Stimulated activated CD4-positive, alpha-beta T cell treated with anti-CD3 and anti-CD28 coated beads, Interleukin-4, amount 100 ng/mL, for 4 hours (primary cell): ENCODE measurements at regions not wholly inside any gene's neighbourhood (a gene's known extent, or its start where the extent isn't known, plus 50 kb on each side); places are given as distances from the start of the nearest gene placed in this dataset.
"Not testable (repeated sequence)": the region's sequence is repeated elsewhere in the genome, so short reads cannot be mapped to it uniquely, and the experiment has no call there.

Experiments
- DNase-seq, 2 experiments: peaks; one replicate each; pipeline ENCODE4 v3.0.0-alpha.2; 2020

DNA sequence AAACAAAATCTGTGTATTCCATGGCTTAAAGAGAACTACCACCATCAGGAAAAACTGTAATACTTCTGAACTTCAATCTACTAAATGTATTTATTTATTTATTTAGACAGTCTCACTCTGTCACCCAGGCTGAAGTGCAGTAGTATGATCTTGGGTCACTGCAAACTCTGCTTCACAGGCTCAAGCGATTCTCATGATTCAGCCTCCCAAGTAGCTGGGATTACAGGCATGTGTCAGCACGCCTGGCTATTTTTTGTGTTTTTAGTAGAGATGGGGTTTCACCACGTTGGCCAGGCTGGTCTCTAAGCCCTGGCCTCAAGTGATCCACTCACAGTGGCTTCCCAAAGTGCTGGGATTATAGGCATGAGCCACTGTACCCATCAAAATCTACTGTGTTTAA is 202.3 kb upstream of the POU1F1 start:
- DNase-seq, result no peak

DNA sequence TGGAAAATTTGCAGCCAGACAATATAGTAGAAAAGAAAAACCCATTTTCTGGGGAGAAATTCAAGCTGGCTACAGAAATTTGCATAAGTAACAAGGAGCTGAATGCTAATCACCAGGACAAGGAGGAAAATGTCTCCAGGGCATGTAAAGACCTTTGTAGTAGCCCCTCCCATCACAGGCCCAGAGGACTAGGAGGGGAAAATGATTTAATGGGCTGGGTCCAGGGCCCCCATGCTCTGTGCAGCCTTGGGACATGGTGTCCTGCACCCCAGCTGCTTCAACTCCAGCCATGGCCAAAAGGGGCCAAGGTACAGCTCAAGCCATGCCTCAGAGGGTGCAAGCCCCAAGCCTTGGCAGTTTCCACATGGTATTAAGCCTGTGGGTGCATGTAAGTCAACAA is 197.6 kb upstream of the POU1F1 start:
- DNase-seq, result no peak

- no peak for DNase-seq
Measured at GRCh38 chr3:87468938-87469337, 192.6 kb upstream of the POU1F1 start.

GRCh38 chr3:87468235-87468634 is 191.9 kb upstream of the POU1F1 start:
- no peak for DNase-seq

GRCh38 chr3:87462228-87462627 is 185.8 kb upstream of the POU1F1 start:
- no peak for DNase-seq

GRCh38 chr3:87461443-87461842 is 185.1 kb upstream of the POU1F1 start:
- DNase-seq, result no peak

DNA sequence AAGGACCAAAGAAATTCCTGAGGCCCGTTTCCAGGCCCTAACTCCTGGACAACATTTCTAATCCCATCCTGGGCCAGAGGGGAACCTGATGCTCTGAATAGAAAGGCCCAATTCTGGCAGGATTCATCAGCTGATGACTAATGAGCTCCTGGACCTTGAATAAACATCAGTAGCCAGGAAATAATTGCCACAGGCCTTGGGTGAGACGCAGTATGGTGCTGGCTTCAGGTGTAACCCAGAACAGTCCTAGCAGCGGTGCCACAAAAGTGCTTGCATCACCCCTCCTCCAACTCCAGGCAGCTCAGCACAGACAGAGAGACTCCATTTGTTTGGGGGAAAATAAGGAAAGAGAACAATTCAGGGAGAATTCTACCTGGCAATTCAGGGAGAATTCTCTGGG is 184.7 kb upstream of the POU1F1 start:
- no peak for DNase-seq

GRCh38 chr3:87448558-87448957 is 172.2 kb upstream of the POU1F1 start:
- DNase-seq, result no peak

GRCh38 chr3:87446849-87447387 is 170.5 kb upstream of the POU1F1 start:
- DNase-seq, result no peak

- no peak for DNase-seq
Measured at GRCh38 chr3:87442470-87442869, 166.1 kb upstream of the POU1F1 start.

DNA sequence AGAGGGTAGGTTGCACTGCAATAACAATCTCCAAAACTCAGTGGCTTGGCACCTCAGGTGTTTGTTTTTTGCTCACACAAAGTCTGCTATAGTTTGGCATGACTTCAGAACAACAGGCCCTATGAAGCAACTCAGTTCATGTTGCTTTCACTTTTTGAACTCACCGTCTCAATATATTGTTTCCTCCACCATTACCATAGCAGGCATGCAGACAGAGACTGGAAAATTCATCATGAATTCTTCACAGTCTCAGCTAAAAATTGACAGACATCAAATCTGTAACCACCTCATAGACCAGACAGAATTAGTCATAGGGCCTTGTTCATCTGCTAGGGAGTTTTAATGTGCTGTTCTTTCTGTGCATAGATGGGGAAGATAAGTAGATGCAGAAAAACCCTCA is 161.4 kb upstream of the POU1F1 start:
- no peak for DNase-seq

GRCh38 chr3:87436781-87437543 is 160.6 kb upstream of the POU1F1 start:
- DNase-seq, result no peak

DNA sequence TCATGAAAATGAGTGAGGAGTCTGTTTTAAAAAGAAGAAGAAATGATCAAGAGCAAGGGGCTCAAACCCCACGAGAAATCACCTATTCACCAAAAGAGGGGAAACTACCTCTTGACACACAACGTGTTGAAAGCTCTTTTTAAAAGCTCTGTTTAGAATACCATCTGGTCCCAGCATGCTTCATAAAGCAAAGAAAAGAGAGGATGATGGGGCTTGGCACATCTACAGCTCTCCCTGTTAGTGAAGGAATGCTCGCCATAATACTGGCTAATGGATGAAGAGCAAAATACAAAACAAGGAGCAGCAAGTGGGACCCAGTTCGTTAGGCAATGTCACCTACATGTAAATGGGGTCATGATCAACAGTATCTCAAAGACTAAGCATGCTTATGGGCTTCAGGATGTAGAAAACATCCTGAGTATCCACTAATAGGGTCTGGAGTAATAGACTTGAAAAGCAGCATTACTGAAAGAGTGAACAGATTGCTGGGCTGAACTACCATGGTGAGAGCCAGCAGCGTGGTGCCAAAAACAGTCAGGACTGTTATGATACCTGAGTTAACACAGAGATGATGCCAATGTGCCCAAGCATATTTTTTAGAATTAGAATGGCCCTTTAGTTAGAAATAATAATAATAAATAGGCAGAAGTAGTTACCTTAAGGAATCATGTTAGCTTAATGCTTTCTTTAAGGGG is 159.7 kb upstream of the POU1F1 start:
- no peak for DNase-seq

- DNase-seq, result not testable (repeated sequence)
Measured at GRCh38 chr3:87433445-87433844, 157.1 kb upstream of the POU1F1 start.

GRCh38 chr3:87426918-87427317 is 150.5 kb upstream of the POU1F1 start:
- DNase-seq, result no peak

DNA sequence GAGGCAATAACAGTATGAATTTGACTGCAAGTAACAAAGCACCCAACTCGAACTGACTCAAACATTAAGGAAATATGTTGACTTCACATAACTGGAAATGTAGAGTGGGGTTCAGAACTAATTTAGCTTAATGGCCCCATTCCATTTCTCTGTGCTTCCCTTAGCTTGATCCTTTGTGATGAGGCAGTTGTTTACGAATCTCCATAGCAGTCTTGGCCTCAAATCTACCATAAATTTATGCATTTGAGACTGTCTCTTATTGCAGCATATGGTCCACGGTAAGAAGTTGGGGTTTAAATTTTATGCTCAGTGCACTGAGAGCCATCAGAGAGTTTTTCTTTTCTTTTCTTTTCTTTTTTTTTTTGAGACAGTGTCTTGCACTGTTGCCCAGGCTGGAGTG is 148.7 kb upstream of the POU1F1 start:
- DNase-seq, result no peak

DNA sequence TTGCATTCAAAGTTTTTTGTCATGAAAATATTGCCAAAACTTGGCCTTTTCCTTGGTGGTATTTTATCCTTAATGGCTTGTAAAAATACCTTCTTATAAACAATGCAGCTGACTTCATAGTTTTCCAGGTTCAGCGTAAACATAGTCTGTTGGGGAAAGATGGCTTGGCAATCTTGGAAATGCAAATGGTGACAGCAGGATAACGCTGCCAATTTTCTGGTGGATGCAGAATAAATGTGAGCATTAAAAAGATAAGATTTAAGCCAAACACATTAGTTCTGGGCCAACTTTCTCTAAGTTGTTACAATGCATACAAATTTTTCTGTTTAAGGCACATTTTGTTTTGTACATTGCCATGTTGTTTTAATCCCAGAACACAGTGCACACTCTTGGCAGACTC is 147.0 kb upstream of the POU1F1 start:
- DNase-seq, result no peak

- DNase-seq, result no peak
Measured at GRCh38 chr3:87422333-87422732, 145.9 kb upstream of the POU1F1 start.

DNA sequence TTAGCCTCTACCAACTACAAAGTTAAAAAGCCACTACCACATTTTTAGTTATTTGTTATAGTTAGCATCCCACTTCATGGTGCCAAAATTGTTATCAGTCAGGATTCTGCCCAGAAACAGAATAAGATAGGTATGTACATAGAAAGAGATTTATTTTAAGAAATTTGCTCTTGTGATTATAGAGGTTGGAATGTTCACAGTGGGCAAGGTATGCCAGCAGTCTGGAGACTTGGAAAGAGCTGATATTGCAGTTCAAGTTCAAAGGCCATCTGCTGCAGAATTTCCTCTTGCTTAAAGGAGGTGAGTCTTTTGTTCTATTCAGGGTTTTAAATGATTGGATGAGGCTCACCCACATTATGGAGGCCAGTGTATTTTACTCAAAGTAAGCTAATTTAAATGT is 143.8 kb upstream of the POU1F1 start:
- DNase-seq, result no peak

DNA sequence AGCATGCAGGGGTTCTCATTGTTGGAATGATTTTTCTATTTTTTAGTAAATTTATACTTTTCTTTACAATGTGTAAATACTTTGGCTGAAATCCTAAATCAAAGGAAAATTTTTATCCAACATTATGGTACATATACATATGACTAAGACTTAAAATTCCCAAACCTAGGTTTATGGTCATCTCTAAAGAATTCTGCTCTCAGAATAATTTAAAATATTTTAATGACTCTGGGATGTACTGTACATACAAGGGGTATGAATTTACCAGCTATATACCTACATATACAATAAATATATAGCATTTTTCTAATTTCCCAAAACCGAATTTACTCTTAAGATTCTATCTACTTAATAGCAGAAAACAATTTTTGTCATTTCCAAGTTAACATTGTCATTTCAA is 137.9 kb upstream of the POU1F1 start:
- DNase-seq, result no peak

DNA sequence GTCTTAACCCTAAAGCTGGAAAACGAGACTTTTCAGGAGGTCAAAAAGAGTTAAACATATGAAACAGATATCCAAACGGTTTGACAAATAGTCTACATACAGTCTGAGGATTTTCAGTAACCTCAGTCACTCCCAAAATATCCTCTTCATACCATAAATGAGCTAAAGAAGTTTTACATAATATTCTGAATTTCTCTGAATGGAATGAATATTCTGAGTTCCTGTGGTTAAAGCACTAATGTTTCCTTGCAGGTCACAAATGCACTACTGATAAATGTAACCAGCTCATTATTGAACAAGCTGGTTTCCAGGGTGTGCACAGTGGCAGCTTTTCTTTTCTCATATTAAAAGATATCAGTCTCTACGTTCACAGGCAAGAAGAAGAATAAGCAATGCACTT is 137.4 kb upstream of the POU1F1 start:
- DNase-seq, result no peak

GRCh38 chr3:87410110-87410509 is 133.7 kb upstream of the POU1F1 start:
- DNase-seq, result no peak

GRCh38 chr3:87398168-87398801 is 121.9 kb upstream of the POU1F1 start:
- no peak for DNase-seq

GRCh38 chr3:87397211-87397610 is 120.8 kb upstream of the POU1F1 start:
- no peak for DNase-seq
